ENCODE measurements at regions not wholly inside any gene's neighbourhood (a gene's known extent, or its start where the extent isn't known, plus 50 kb on each side); places are given as distances from the start of the nearest gene placed in this dataset.

DNA sequence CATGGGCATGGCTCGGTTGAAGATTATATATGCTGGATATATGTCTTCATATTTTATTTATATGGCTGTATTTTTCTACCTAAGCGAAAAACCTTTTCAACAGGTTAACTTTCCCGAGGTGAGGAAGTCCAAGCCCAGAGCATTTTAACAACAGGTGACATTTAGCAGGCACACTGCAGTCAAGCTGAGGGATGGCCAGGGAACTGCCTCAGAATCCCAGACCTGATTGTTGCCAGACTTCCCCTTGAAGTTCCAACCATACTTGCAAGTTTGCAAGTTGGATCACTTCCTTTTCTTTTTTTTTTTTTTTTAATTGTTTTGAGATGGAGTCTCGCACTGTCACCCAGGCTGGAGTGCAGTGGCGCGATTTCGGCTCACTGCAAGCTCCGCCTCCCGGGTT, 166.0 kb upstream of the FRMD6 start:
- no peak overlapping the region for H3K14ac ChIP-seq (ENCODE audit: low read length)
- H3K4me2 ChIP-seq (ENCODE audit: insufficient read depth, low read length, poor library complexity, severe bottlenecking), result no peak overlapping the region
- H2BK12ac ChIP-seq (ENCODE audit: low read length), result no peak overlapping the region
- H2BK5ac ChIP-seq (ENCODE audit: low read length), result no peak overlapping the region
- H4K8ac ChIP-seq (ENCODE audit: low read depth, low read length), result no peak overlapping the region
- no peak overlapping the region for H3K4ac ChIP-seq (ENCODE audit: low read length)
- no peaks in the 10 kb centered on the region for H3K4me1 ChIP-seq (ENCODE audit: control insufficient read depth in 2 of 2, insufficient read depth in 1 of 2, low read depth in 1 of 2, low read length in 2 of 2)
- H3K27ac ChIP-seq (replicated peaks; ENCODE audit: low read length), result no peak overlapping the region
- H3K18ac ChIP-seq (ENCODE audit: low read length), result no peak overlapping the region
- no peak overlapping the region for H3K4me3 ChIP-seq (ENCODE audit: low read length in 2 of 2)
- H2BK15ac ChIP-seq (ENCODE audit: low read length), result no peak overlapping the region
- H3K9me3 ChIP-seq (replicated peaks in 1 of 2; ENCODE audit: control insufficient read depth in 2 of 2, insufficient read depth in 1 of 2, low read depth in 1 of 2, low read length in 2 of 2), result no peaks in the 10 kb centered on the region
- no peak overlapping the region for H2AK5ac ChIP-seq (ENCODE audit: low read depth, low read length)
- no peak for DNase-seq (ENCODE audit: low spot score)
- H3K9ac ChIP-seq (ENCODE audit: low read depth, low read length, poor library complexity), result no peak overlapping the region
- no peak overlapping the region for H2AFZ ChIP-seq (ENCODE audit: low read length)
- no peak overlapping the region for H2BK120ac ChIP-seq (ENCODE audit: low read depth, low read length)
- no CpG with 5 or more reads among the region's 9 CpGs for WGBS, 2 donors (ENCODE audit: extremely low coverage in 2 of 2, insufficient read length in 2 of 2, insufficient replicate concordance in 1 of 2)
- H4K91ac ChIP-seq (ENCODE audit: low read depth, low read length, poor library complexity), result no peak overlapping the region
- no peak overlapping the region for H3K23ac ChIP-seq (ENCODE audit: low read depth, low read length, poor library complexity)
- H3K27me3 ChIP-seq (ENCODE audit: control insufficient read depth in 3 of 3, insufficient read depth in 3 of 3, low read depth in 1 of 3, low read length in 3 of 3), result no peaks in the 10 kb centered on the region
- H3K79me1 ChIP-seq (ENCODE audit: low read depth, low read length), result no peaks in the 10 kb centered on the region
- H3K36me3 ChIP-seq (replicated peaks in 1 of 2; ENCODE audit: control insufficient read depth in 2 of 2, insufficient read depth in 2 of 2, low read length in 2 of 2), result no peaks in the 10 kb centered on the region

DNA sequence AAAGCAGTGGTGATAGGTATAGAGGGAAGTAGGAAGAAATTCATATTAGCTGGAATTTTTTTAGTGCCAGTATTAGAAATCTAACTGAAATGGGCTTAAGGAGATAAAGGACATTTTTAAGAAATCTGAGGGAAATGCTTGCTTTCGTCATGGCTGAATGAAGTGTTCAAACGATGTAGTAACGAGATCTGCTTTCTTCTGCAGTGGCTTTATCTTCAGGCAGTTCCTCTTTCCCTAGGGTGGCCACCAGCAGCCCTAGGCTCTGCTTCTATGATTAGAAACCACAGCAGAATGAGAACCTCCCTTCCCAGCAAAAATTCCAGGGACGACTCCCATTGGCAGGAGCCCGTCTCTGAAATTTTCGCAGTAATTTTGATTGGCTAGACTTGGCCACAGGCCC, 163.9 kb upstream of the FRMD6 start:
- no peak overlapping the region for H3K9ac ChIP-seq (ENCODE audit: low read depth, low read length, poor library complexity)
- no peak overlapping the region for H2AK5ac ChIP-seq (ENCODE audit: low read depth, low read length)
- H2BK5ac ChIP-seq (ENCODE audit: low read length), result no peak overlapping the region
- no peak for DNase-seq (ENCODE audit: low spot score)
- H3K79me1 ChIP-seq (ENCODE audit: low read depth, low read length), result no peaks in the 10 kb centered on the region
- H4K91ac ChIP-seq (ENCODE audit: low read depth, low read length, poor library complexity), result no peak overlapping the region
- H3K9me3 ChIP-seq (replicated peaks in 1 of 2; ENCODE audit: control insufficient read depth in 2 of 2, insufficient read depth in 1 of 2, low read depth in 1 of 2, low read length in 2 of 2), result peaks cover 0 to 2% of the 10 kb centered on the region in 2 donors
- H3K36me3 ChIP-seq (replicated peaks in 1 of 2; ENCODE audit: control insufficient read depth in 2 of 2, insufficient read depth in 2 of 2, low read length in 2 of 2), result no peaks in the 10 kb centered on the region
- no peak overlapping the region for H2BK12ac ChIP-seq (ENCODE audit: low read length)
- no peak overlapping the region for H3K4ac ChIP-seq (ENCODE audit: low read length)
- no peak overlapping the region for H3K14ac ChIP-seq (ENCODE audit: low read length)
- H4K8ac ChIP-seq (ENCODE audit: low read depth, low read length), result no peak overlapping the region
- H3K27ac ChIP-seq (replicated peaks; ENCODE audit: low read length), result no peak overlapping the region
- H2AFZ ChIP-seq (ENCODE audit: low read length), result no peak overlapping the region
- no peak overlapping the region for H2BK15ac ChIP-seq (ENCODE audit: low read length)
- WGBS, 2 donors (ENCODE audit: extremely low coverage in 2 of 2, insufficient read length in 2 of 2, insufficient replicate concordance in 1 of 2), result no CpG with 5 or more reads among the region's 6 CpGs
- no peak overlapping the region for H3K4me2 ChIP-seq (ENCODE audit: insufficient read depth, low read length, poor library complexity, severe bottlenecking)
- no peak overlapping the region for H3K23ac ChIP-seq (ENCODE audit: low read depth, low read length, poor library complexity)
- H2BK120ac ChIP-seq (ENCODE audit: low read depth, low read length), result no peak overlapping the region
- H3K4me3 ChIP-seq (ENCODE audit: low read length in 2 of 2), result no peak overlapping the region
- no peak overlapping the region for H3K18ac ChIP-seq (ENCODE audit: low read length)
- no peaks in the 10 kb centered on the region for H3K4me1 ChIP-seq (ENCODE audit: control insufficient read depth in 2 of 2, insufficient read depth in 1 of 2, low read depth in 1 of 2, low read length in 2 of 2)
- no peaks in the 10 kb centered on the region for H3K27me3 ChIP-seq (ENCODE audit: control insufficient read depth in 3 of 3, insufficient read depth in 3 of 3, low read depth in 1 of 3, low read length in 3 of 3)

DNA sequence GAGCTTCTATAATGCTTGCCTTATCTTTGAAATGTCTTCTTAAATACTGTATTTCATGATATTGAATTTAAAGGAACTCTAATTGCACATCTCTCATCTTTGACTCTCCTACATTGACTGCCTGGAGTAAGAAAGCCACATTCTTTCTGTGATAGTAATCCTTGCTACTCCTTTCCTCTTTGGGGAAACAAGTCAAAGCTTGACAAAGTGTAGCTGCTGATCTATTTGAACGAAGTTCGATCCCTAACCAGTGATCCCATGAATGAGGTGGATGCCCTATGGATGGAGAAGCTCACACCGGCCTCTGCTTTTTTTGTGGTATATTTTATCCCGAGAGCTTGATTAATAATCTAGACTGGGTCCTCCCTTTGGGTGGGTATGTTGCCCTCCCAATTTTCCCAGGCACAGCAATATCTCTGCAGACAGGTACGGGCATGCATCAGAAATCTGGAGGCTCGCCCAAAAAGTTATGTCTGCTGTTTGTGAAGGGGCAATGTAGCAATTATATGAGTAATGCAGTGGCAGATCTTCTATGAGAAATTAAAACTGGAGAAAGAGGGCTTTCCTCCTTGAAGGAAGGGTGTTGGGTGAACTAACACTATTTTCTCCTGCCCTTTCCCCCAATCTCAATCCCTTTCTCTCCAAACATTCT, 163.0 kb upstream of the FRMD6 start:
- Histone ChIP-seq H3K23ac (ENCODE audit: low read depth, low read length, poor library complexity) (no peak overlapping the region), H3K36me3 (replicated peaks in 1 of 2; ENCODE audit: control insufficient read depth in 2 of 2, insufficient read depth in 2 of 2, low read length in 2 of 2) (no peaks in the 10 kb centered on the region), H2AK5ac (ENCODE audit: low read depth, low read length) (no peak overlapping the region), H2BK12ac (ENCODE audit: low read length) (no peak overlapping the region), H3K79me1 (ENCODE audit: low read depth, low read length) (no peaks in the 10 kb centered on the region), H2AFZ (ENCODE audit: low read length) (no peak overlapping the region), H3K9ac (ENCODE audit: low read depth, low read length, poor library complexity) (no peak overlapping the region), H3K14ac (ENCODE audit: low read length) (no peak overlapping the region), H2BK5ac (ENCODE audit: low read length) (no peak overlapping the region), H3K18ac (ENCODE audit: low read length) (no peak overlapping the region), H2BK120ac (ENCODE audit: low read depth, low read length) (no peak overlapping the region), H3K4me2 (ENCODE audit: insufficient read depth, low read length, poor library complexity, severe bottlenecking) (no peak overlapping the region), H3K4me3 (ENCODE audit: low read length in 2 of 2) (no peak overlapping the region), H3K9me3 (replicated peaks in 1 of 2; ENCODE audit: control insufficient read depth in 2 of 2, insufficient read depth in 1 of 2, low read depth in 1 of 2, low read length in 2 of 2) (peaks cover 0 to 6% of the 10 kb centered on the region in 2 donors), H3K4ac (ENCODE audit: low read length) (no peak overlapping the region), H3K27ac (replicated peaks; ENCODE audit: low read length) (no peak overlapping the region), H2BK15ac (ENCODE audit: low read length) (no peak overlapping the region), H3K4me1 (ENCODE audit: control insufficient read depth in 2 of 2, insufficient read depth in 1 of 2, low read depth in 1 of 2, low read length in 2 of 2) (no peaks in the 10 kb centered on the region), H4K91ac (ENCODE audit: low read depth, low read length, poor library complexity) (no peak overlapping the region), H3K27me3 (ENCODE audit: control insufficient read depth in 3 of 3, insufficient read depth in 3 of 3, low read depth in 1 of 3, low read length in 3 of 3) (no peaks in the 10 kb centered on the region), H4K8ac (ENCODE audit: low read depth, low read length) (no peak overlapping the region)
- no CpG with 5 or more reads among the region's 6 CpGs for whole genome bisulfite sequencing, 2 donors (ENCODE audit: extremely low coverage in 2 of 2, insufficient read length in 2 of 2, insufficient replicate concordance in 1 of 2)
- DNase-seq (ENCODE audit: low spot score), result no peak

DNA sequence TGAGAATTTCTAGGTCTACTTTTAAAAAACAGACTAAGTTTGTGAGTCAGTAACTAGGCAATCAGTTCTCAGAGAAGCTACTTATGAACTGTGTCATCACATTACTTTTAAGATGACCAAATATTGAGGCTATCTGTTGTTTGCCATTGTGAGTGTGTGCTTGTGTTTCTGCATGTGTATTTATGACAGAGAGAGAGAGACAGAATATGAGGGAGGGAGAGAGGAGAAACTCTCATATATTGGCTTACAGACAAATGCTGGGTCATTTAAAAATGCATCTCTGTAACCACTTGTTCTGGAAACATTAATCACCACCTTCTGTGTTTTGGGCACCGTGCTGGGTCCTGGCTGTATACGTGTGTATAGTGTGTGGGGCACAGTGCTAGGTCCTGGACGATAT, 161.5 kb upstream of the FRMD6 start:
- no peak overlapping the region for H4K8ac ChIP-seq (ENCODE audit: low read depth, low read length)
- no peak overlapping the region for H3K23ac ChIP-seq (ENCODE audit: low read depth, low read length, poor library complexity)
- DNase-seq (ENCODE audit: low spot score), result no peak

More for the DNA sequence above, 161.5 kb upstream of the FRMD6 start:
- H3K9ac ChIP-seq (ENCODE audit: low read depth, low read length, poor library complexity), result no peak overlapping the region
- no peak overlapping the region for H3K18ac ChIP-seq (ENCODE audit: low read length)
- no peak overlapping the region for H2BK5ac ChIP-seq (ENCODE audit: low read length)
- H3K79me1 ChIP-seq (ENCODE audit: low read depth, low read length), result no peaks in the 10 kb centered on the region
- no peak overlapping the region for H3K4me2 ChIP-seq (ENCODE audit: insufficient read depth, low read length, poor library complexity, severe bottlenecking)
- WGBS, 2 donors (ENCODE audit: extremely low coverage in 2 of 2, insufficient read length in 2 of 2, insufficient replicate concordance in 1 of 2), result no CpG with 5 or more reads among the region's 3 CpGs
- no peak overlapping the region for H3K27ac ChIP-seq (replicated peaks; ENCODE audit: low read length)
- H3K4me3 ChIP-seq (ENCODE audit: low read length in 2 of 2), result no peak overlapping the region
- no peak overlapping the region for H2BK12ac ChIP-seq (ENCODE audit: low read length)
- no peaks in the 10 kb centered on the region for H3K4me1 ChIP-seq (ENCODE audit: control insufficient read depth in 2 of 2, insufficient read depth in 1 of 2, low read depth in 1 of 2, low read length in 2 of 2)
- H2AFZ ChIP-seq (ENCODE audit: low read length), result no peak overlapping the region
- no peak overlapping the region for H4K91ac ChIP-seq (ENCODE audit: low read depth, low read length, poor library complexity)
- no peak overlapping the region for H2BK120ac ChIP-seq (ENCODE audit: low read depth, low read length)
- H3K4ac ChIP-seq (ENCODE audit: low read length), result no peak overlapping the region
- no peaks in the 10 kb centered on the region for H3K27me3 ChIP-seq (ENCODE audit: control insufficient read depth in 3 of 3, insufficient read depth in 3 of 3, low read depth in 1 of 3, low read length in 3 of 3)
- H3K36me3 ChIP-seq (replicated peaks in 1 of 2; ENCODE audit: control insufficient read depth in 2 of 2, insufficient read depth in 2 of 2, low read length in 2 of 2), result no peaks in the 10 kb centered on the region
- no peak overlapping the region for H3K14ac ChIP-seq (ENCODE audit: low read length)
- H2AK5ac ChIP-seq (ENCODE audit: low read depth, low read length), result no peak overlapping the region
- no peak overlapping the region for H2BK15ac ChIP-seq (ENCODE audit: low read length)
- H3K9me3 ChIP-seq (replicated peaks in 1 of 2; ENCODE audit: control insufficient read depth in 2 of 2, insufficient read depth in 1 of 2, low read depth in 1 of 2, low read length in 2 of 2), result peaks cover 0 to 6% of the 10 kb centered on the region in 2 donors

All from neuronal stem cell (in vitro differentiated cells).